DND-41 (cell line): ENCODE measurements at regions not wholly inside any gene's neighbourhood (a gene's known extent, or its start where the extent isn't known, plus 50 kb on each side); places are given as distances from the start of the nearest gene placed in this dataset.

Experiments used
- ATAC-seq: fragments of 200-7000 bp; cut with Tn5 transposase; 3 replicates; pipeline ENCODE4 v1.9.1; 2021; ENCODE audit warnings: low read depth; ENCODE audit not compliant: insufficient read depth
- DNase-seq: peaks from one replicate; pipeline ENCODE4 v3.0.0-alpha.2; 2020
- H2AFZ ChIP-seq: 2 replicates; pipeline ENCODE4 v1.6.0; 2012; ENCODE audit warnings: low read depth, low read length
- H3K27ac ChIP-seq: 2 replicates; pipeline ENCODE4 v1.5.1; 2012; ENCODE audit warnings: low read length, inconsistent platforms
- H3K27me3 ChIP-seq: fragments of 200-600 bp; sonication (generic); 2 replicates; pipeline ENCODE4 v1.6.0; 2012; ENCODE audit warnings: low read length, mild to moderate bottlenecking, inconsistent platforms; ENCODE audit not compliant: insufficient read depth, poor library complexity
- H3K36me3 ChIP-seq: 2 replicates; pipeline ENCODE4 v1.5.1; 2012; ENCODE audit warnings: low read length, inconsistent platforms; ENCODE audit not compliant: insufficient read depth
- H3K4me1 ChIP-seq: 2 replicates; pipeline ENCODE4 v1.5.1; 2012; ENCODE audit warnings: mild to moderate bottlenecking, low read length; ENCODE audit not compliant: insufficient read depth
- H3K4me2 ChIP-seq: 2 replicates; pipeline ENCODE4 v1.6.0; 2012; ENCODE audit warnings: mild to moderate bottlenecking, moderate library complexity, low read length, inconsistent platforms; ENCODE audit not compliant: insufficient read depth
- H3K4me3 ChIP-seq, 2 experiments: fragments of 200-600 bp in 1 of 2; shearing (Covaris generic) in 1 of 2; 2 replicates each; pipeline ENCODE4 v1.5.1; 2012 to 2016; ENCODE audit warnings: inconsistent platforms in 2 of 2, low read length in 2 of 2, mild to moderate bottlenecking in 2 of 2, low read depth in 1 of 2, moderate library complexity in 1 of 2
- H3K79me2 ChIP-seq: 2 replicates; pipeline ENCODE4 v1.6.0; 2012; ENCODE audit warnings: low read length, inconsistent platforms; ENCODE audit not compliant: insufficient read depth
- H3K9ac ChIP-seq: 2 replicates; pipeline ENCODE4 v1.6.0; 2012; ENCODE audit warnings: low read depth, mild to moderate bottlenecking, inconsistent platforms, low read length, moderate library complexity
- H3K9me3 ChIP-seq: 2 replicates; pipeline ENCODE4 v1.5.1; 2012; ENCODE audit warnings: low read length, moderate library complexity, mild to moderate bottlenecking, inconsistent platforms; ENCODE audit not compliant: insufficient read depth, severe bottlenecking
- H4K20me1 ChIP-seq: 2 replicates; pipeline ENCODE4 v1.6.0; 2012; ENCODE audit warnings: low read length; ENCODE audit not compliant: insufficient read depth
- EZH2 ChIP-seq: IDR thresholded peaks from 3 replicates; pipeline ENCODE4 v1.6.1; 2012; ENCODE audit warnings: borderline replicate concordance, low read depth, mild to moderate bottlenecking, moderate library complexity, low read length, inconsistent platforms; ENCODE audit not compliant: severe bottlenecking
- TF ChIP-seq, protein P1 (sequence below): IDR thresholded peaks from 2 replicates; pipeline ENCODE4 v1.5.1; 2012; ENCODE audit warnings: borderline replicate concordance, low read length, moderate library complexity, mild to moderate bottlenecking; ENCODE audit not compliant: poor library complexity, severe bottlenecking; ENCODE audit errors: extremely low read depth

DNA sequence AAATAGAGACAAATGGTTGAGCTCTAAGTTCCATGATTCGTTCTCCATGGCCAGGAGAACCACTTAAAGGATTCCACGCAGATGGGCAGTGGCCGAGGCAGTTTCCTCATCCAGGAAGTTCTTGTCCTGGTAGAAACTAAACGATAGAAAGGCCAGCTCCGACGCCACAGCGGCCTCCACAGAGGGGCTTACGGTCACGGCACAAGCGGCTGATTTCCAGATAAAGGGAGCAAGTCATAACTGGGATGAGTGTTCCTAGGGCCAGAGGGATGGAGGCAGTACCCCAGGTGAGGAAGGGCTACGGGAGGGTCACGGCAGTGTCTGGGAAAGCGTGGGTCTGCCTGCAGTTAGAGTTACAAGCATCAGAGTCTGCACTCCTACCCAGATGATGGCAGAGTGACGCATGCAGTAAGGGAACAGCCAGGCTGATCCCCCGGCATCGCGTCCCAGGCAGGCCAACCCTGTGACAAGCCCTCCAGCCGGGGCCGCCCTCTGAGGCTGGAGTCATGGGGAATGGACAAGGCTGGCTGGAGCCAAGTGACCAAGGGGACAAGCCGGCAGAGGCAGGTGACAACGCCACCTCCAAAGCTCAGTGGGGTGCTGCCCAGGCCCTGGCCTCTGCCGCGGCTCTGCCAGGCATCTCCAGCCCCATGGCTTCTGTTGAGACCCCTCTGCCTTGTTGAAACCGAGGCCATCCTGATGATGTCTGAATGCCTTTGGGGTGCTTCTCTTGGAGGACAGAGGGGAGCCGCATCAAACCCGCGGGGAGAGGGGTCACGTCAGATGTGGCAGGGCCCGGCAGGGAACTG, 475.1 kb downstream of the BRD1 start:
- H3K4me1 ChIP-seq, result no peaks in the 10 kb centered on the region
- ATAC-seq (no peak), DNase-seq (no peak)
- H3K27ac ChIP-seq, result no peak overlapping the region
- H4K20me1 ChIP-seq, result peaks cover 3% of the 10 kb centered on the region; the same call in 1 of the 2 replicates
- peaks cover 8% of the 10 kb centered on the region for H3K27me3 ChIP-seq
- TF ChIP-seq, protein P1, sequence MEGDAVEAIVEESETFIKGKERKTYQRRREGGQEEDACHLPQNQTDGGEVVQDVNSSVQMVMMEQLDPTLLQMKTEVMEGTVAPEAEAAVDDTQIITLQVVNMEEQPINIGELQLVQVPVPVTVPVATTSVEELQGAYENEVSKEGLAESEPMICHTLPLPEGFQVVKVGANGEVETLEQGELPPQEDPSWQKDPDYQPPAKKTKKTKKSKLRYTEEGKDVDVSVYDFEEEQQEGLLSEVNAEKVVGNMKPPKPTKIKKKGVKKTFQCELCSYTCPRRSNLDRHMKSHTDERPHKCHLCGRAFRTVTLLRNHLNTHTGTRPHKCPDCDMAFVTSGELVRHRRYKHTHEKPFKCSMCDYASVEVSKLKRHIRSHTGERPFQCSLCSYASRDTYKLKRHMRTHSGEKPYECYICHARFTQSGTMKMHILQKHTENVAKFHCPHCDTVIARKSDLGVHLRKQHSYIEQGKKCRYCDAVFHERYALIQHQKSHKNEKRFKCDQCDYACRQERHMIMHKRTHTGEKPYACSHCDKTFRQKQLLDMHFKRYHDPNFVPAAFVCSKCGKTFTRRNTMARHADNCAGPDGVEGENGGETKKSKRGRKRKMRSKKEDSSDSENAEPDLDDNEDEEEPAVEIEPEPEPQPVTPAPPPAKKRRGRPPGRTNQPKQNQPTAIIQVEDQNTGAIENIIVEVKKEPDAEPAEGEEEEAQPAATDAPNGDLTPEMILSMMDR, result no peak
- TF ChIP-seq EZH2, result no peak
- H3K9ac ChIP-seq, result no peak overlapping the region
- no peak overlapping the region for H3K4me2 ChIP-seq
- H3K4me3 ChIP-seq, result no peak overlapping the region
- H2AFZ ChIP-seq, result no peak overlapping the region
- no peaks in the 10 kb centered on the region for H3K36me3 ChIP-seq
- no peaks in the 10 kb centered on the region for H3K79me2 ChIP-seq
- H3K9me3 ChIP-seq, result no peaks in the 10 kb centered on the region

DNA sequence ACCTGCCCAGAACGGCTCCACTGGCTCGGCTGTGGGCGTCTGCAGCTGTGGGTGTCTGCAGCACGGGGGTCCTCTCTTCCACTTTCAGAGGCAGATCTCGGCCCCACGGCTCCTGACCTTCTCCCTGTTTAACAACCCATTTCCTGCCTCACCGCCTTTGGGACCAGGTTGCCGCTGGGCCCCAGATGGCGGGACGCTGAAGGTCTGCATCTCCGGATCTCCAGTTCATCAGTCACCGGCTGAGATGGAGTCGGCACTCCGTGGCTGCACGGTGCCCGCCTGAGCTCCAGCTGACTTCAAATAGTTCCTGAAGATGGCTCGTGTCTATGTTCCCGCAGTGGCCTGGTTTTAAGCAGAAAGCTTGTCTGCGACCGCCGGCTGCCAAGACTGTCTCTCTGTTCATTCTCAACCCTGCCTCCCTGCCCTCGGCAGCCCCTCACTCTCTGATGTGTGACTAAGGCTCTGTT, 475.9 kb downstream of the BRD1 start:
- no peak overlapping the region for H3K4me3 ChIP-seq
- H2AFZ ChIP-seq, result no peak overlapping the region
- H4K20me1 ChIP-seq, result peaks cover 3% of the 10 kb centered on the region; the same call in 1 of the 2 replicates
- TF ChIP-seq EZH2, result no peak
- TF ChIP-seq, protein P1, result no peak
- H3K9me3 ChIP-seq, result no peaks in the 10 kb centered on the region
- H3K79me2 ChIP-seq, result no peaks in the 10 kb centered on the region
- DNase-seq, result no peak
- no peak overlapping the region for H3K9ac ChIP-seq
- H3K27ac ChIP-seq, result no peak overlapping the region
- no peaks in the 10 kb centered on the region for H3K36me3 ChIP-seq
- no peak overlapping the region for H3K4me2 ChIP-seq
- no peak for ATAC-seq
- peaks cover 8% of the 10 kb centered on the region for H3K27me3 ChIP-seq
- no peaks in the 10 kb centered on the region for H3K4me1 ChIP-seq

DNA sequence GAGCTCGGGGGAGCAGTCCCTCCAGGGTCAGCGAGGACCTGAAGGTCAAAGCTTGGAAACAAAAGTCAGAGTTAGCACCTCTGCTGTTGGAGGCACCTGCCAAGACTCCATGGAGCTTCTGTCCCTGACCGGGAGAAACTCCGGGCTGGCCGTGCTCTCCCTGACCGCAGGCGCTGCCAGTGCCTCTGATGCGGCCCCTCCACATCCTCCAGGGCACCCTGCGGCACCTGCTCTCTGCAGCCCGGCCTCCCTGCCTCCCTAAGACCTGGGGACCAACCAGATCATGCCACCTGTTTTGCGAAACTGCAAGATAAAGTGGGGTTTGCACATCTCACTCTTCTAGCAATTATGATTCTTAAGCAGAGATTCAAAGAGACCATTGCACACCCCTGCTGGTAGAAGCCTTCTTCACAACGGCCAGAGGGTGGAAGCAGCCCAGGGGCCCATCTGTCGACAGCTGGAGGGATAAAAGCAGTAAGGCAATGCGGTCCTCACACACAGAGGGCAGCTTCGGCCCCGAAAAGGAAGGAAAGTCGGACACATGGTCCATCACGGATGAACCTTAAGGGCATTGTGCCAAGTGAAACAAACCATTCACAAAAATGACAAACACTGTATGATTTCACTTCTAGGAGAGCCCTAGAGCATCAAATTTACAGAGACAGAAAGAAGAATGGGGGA, 477.1 kb downstream of the BRD1 start:
- H3K27me3 ChIP-seq, result peaks cover 5% of the 10 kb centered on the region
- H3K4me3 ChIP-seq, result no peak overlapping the region
- TF ChIP-seq EZH2, result no peak
- TF ChIP-seq, protein P1, result no peak
- H3K4me2 ChIP-seq, result no peak overlapping the region
- no peaks in the 10 kb centered on the region for H3K9me3 ChIP-seq
- no peak for ATAC-seq
- no peak overlapping the region for H3K27ac ChIP-seq
- DNase-seq, result no peak
- H3K9ac ChIP-seq, result no peak overlapping the region
- peaks cover 3% of the 10 kb centered on the region; the same call in 1 of the 2 replicates for H4K20me1 ChIP-seq
- H3K36me3 ChIP-seq, result no peaks in the 10 kb centered on the region
- no peak overlapping the region for H2AFZ ChIP-seq
- no peaks in the 10 kb centered on the region for H3K79me2 ChIP-seq
- H3K4me1 ChIP-seq, result no peaks in the 10 kb centered on the region
